HL-60 (cell line): ENCODE measurements at regions not wholly inside any gene's neighbourhood (a gene's known extent, or its start where the extent isn't known, plus 50 kb on each side); places are given as distances from the start of the nearest gene placed in this dataset.
"Not testable (repeated sequence)": the region's sequence is repeated elsewhere in the genome, so short reads cannot be mapped to it uniquely, and the experiment has no call there.

Source experiments
- POLR2AphosphoS5 ChIP-seq: IDR thresholded peaks from 2 replicates; pipeline ENCODE4 v1.6.1; 2012; ENCODE audit warnings: low read depth
- TF ChIP-seq, protein P1 (sequence below): IDR thresholded peaks from one replicate; pipeline ENCODE4 v1.5.1; 2011; ENCODE audit warnings: low read length, control low read depth, inconsistent platforms; ENCODE audit not compliant: insufficient read depth

DNA sequence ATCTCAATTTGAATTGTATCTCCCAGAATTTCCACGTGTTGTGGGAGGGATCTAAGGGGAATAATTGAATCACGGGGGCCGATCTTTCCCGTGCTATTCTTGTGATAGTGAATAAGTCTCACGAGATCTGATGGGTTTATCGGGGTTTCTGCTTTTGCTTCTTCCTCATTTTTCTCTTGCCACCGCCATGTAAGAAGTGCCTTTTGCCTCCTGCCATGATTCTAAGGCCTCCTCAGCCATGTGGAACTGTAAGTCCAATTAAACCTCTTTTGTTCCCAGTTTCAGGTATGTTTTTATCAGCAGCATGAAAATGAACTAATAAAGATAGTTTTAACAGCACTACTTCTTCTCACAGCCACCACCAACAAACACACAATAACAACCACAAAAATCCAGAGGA, 140.0 kb upstream of the ABI3BP start:
- TF ChIP-seq, protein P1, sequence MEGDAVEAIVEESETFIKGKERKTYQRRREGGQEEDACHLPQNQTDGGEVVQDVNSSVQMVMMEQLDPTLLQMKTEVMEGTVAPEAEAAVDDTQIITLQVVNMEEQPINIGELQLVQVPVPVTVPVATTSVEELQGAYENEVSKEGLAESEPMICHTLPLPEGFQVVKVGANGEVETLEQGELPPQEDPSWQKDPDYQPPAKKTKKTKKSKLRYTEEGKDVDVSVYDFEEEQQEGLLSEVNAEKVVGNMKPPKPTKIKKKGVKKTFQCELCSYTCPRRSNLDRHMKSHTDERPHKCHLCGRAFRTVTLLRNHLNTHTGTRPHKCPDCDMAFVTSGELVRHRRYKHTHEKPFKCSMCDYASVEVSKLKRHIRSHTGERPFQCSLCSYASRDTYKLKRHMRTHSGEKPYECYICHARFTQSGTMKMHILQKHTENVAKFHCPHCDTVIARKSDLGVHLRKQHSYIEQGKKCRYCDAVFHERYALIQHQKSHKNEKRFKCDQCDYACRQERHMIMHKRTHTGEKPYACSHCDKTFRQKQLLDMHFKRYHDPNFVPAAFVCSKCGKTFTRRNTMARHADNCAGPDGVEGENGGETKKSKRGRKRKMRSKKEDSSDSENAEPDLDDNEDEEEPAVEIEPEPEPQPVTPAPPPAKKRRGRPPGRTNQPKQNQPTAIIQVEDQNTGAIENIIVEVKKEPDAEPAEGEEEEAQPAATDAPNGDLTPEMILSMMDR, result not testable (repeated sequence)
- TF ChIP-seq POLR2AphosphoS5, result not testable (repeated sequence)
